Fibroblast of skin of right quadriceps (primary cell): ENCODE measurements at regions not wholly inside any gene's neighbourhood (a gene's known extent, or its start where the extent isn't known, plus 50 kb on each side); places are given as distances from the start of the nearest gene placed in this dataset.
"Not testable (repeated sequence)": the region's sequence is repeated elsewhere in the genome, so short reads cannot be mapped to it uniquely, and the experiment has no call there.

Source experiments
- DNase-seq: peaks from one replicate; pipeline ENCODE4 v3.0.0-alpha.2; 2013

DNA sequence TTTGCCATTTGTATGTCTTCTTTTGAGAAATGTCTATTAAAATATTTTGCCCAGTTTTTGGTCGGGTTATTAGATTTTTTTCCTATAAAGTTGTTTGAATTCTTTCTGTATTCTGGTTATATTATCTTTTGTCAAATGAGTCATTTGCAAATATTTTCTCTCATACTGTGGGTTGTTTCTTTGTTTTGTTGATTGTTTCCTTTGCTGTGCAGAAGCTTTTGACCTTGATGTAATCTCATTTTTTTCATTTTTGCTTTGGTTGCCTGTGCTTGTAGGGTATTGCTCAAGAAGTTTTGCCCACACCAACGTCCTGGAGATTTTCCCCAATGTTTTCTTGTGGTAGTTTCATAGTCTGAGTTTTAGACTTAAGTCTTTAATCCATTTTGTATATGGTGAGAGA is 245.7 kb downstream of the ADCYAP1 start:
- DNase-seq: no peak

DNA sequence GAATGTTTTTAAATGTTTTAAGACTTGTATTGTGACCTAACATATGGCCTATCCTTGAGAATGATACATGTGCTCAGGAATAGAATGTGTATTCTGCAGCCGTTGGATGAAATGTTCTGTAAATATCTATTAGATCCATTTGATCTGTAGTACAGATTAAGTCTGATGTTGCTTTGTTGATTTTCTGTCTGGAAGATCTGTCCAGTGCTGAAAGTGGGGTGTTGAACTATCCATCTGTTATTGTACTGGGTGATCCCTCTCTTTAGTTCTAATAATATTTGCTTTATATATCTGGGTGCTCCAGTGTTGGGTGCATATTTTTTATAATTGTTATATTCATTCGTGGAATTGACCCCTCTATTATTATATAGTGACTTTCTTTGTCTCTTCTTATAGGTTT is 248.3 kb downstream of the ADCYAP1 start:
- not testable (repeated sequence) for DNase-seq

DNA sequence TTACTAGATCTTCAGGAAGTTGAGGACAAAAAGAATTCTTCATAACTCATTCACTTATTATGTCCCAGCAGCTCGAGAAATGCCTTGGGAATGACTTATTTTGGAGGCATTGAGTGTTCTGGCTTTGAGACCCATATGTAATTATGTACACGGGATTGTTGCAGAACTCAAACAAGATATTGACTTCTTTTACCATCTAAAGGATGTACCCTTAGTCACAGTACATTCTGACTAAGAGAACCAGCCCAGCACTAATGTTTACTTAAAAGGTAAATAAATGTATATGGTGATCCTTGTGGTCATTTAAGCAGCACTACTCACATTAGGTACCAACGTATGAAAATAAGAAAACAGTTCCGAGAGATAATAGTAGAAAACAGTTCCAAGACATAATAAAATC is 268.9 kb downstream of the ADCYAP1 start:
- no peak for DNase-seq

DNA sequence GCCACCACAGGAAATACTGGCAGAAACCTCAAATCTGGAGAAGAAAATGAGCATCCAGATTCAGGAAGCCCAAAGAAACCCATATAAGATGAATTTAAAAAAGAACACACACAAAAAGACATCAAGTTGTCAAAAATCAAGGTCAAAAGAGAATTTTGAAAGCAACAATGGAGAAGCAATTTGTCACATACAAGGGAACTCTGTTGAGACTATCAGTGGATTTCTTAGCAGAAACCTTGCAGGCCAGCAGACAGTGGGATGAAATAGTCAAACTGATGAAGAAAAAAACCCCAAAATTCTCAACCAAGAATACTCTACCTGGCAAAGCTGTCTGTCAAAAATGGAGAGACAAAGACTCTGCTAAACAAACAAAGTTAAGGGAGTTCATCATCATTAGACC is 272.6 kb downstream of the ADCYAP1 start:
- no peak for DNase-seq

DNA sequence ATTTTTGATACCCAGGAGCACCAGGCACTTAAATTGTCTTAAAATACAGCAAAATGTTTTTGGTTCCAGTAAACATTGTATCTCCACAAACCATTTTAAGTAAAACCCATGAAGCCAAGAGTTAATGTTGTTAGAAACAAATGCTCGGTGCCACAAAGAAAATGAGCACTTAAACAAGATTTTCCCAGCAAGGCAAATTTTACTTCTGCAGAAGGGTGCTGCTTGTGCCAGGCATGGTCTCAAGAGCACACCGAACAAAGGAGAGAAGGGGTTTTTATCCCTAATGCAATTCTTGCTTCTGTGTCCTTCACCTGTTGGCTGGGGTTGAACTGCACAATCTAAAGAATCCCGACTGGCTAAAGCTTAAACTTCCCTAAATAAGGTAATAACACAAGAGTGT is 286.7 kb downstream of the ADCYAP1 start:
- no peak for DNase-seq

DNA sequence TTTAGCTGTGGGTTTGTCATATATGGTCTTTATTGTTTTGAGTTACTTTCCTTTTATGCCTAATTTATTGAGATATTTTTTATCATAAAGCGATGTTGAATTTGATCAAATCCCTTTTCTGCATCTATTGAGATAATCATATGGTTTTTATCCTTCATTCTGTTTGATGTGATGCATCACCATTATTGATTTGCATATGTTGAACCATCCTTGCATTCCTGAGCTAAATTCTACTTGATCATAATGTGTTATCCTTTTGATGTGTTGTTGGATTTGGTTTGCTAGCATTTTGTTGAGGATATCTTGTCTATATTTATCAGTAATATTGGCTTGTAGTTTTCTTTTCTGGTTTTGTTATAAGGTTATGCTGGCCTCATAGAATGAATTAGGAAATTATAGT is 308.5 kb downstream of the ADCYAP1 start:
- no peak for DNase-seq

DNA sequence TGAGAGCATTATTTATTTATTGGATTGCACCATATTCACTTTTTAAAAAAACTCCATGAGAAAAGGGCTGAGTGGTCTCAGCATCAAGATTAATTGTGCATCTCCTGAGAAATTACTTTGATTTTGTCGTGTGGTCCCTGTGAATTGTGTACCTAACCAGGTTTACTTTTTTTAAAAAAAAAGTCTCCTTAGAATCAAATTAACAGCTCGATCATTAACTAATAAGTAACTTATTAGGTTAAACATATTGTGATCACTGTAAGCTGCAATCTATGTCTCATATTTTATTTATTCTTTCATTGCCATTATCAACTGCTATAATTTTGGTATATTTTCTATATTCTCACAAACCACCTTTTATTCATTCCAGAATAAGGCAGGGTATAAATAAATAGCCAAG is 318.2 kb downstream of the ADCYAP1 start:
- no peak for DNase-seq

DNA sequence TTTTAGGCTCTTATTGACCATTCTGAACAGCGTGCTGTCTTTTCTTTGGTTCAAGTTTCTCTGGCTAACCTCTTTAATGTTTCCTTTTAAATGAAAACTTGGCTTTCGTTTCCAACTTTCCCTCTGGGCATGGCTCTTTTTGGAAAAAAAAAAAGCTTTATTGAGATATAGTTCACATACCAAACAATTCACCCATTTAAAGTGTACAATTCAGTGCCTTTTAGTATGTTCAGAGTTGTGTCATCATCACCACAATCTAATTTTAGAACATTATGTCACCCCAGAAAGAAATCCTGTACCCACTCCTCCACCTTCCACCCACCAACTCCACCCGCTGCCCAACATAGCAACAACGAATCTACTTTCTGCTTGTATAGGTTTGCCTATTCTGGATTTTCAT is 322.4 kb downstream of the ADCYAP1 start:
- no peak for DNase-seq

DNA sequence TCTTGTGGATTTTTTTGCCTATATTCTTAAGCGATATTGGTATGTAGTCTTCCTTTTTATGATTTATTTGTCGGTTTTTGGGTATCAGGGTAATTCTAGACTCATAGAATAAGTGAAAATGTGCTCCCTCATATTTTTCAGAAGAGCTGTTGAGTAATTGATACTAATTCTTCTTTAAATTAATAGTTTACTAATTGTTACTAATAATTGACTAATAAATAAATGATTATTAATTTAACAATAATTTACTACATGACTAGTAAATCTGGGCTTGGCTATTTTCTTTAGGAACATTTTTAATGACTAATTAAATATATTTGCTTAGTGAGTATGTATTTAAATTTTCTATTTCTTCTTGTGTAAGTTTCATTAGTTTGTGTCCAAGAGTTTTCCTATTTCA is 325.0 kb downstream of the ADCYAP1 start:
- DNase-seq: no peak

DNA sequence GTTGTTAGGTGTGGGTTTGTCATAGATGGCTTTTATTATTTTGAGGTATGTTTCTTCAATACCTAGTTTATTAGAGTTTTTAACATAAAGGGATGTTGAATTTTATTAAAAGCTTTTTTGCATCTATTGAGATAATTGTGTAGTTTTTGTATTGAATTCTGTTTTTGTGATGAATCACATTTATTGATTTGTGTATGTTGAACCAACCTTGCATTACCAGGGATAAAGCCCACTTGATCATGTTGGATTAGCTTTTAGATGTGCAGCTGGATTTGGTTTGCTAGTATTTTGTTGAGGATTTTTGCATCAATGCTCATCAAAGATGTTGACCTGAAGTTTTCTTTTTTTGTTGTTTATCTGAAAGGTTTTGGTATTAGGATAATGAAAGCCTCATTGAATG is 328.2 kb downstream of the ADCYAP1 start:
- DNase-seq: no peak

DNA sequence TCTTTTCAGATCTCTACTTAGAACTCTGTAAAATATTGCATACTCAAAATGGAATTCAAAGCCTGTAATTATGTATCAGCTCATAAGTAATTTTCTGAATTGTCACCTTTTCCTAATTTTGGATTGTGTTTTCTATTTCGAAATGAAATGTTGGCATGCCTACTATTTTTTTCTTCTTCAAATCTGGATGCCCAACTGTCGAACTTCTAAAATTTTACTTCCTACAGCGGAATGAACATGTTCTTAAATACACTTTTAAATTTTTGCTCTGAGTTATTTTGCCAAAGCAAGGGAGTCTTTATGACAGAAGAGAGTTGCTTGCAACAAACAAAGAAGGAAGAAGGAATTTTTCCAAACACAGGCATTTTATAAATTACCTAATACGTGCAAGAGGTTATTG is 336.0 kb downstream of the ADCYAP1 start:
- DNase-seq: no peak

DNA sequence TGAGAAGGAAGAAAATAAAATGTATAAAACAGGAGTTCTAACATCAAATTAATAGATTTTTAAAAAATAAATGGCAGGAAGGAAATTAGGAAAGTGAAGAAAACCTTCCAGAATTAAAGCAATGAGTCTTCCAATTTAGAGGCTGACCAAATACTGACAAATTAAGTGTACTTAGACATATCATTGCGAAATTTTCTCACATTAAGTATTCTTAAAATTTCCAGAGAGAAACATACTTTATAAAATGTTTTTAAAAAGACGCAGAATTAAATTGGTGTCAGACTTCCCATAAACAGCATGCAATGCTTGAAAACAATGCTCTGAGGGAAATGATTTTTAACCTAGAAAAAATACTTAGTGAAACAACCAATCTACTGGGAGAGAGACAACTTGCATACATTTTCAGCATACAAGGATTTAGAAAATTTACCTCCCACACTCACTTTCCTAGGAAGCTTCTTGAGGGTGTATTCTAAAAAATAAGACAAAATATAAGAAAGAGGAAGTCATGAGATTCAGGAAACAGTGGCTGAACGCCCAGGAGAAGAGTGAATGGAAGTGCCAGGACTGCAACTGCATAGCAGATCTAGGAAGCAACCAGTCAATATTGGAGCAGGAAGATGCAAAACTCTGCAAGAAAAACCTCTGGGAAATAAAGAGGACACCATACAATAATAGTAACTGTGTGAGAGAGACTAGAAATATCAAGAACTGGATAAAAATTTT is 339.9 kb downstream of the ADCYAP1 start:
- no peak for DNase-seq

DNA sequence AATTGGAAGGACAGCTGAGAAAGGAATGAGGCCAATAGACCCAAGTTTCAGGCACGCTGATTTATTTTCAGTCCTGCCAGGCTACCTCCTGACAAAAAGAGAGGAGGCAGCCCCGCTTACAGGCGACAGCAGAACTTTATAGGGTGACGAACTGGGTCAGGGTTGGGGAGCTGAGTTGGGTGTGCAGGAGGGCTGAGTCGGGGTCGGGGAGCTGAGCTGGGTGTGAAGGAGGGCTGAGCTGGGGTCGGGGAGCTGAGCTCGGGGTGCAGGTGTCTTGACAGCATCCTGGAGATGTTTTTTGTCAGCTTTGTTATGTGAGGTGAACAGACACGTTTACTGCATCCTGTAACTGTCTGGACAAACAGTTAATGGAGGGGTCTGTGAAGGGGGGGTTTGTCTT is 342.2 kb downstream of the ADCYAP1 start:
- DNase-seq: no peak

DNA sequence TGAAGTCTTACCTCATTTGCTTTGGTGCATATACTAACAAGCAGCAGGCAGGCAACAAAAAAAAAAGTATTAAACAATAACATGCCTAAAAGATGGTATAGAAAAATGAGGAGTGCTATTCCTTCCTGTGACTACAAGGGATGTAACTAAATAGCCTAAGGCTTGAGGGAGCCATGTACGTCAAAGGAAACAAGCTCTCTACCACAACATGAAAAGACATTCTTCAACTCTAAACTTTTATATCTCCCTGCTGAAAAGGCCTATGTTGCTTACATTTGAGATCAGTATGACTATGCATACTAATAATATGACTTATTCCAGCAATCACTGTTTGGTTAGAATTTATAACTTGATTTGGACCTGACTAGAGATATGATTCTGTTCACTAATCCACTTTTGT is 347.9 kb downstream of the ADCYAP1 start:
- DNase-seq: no peak

DNA sequence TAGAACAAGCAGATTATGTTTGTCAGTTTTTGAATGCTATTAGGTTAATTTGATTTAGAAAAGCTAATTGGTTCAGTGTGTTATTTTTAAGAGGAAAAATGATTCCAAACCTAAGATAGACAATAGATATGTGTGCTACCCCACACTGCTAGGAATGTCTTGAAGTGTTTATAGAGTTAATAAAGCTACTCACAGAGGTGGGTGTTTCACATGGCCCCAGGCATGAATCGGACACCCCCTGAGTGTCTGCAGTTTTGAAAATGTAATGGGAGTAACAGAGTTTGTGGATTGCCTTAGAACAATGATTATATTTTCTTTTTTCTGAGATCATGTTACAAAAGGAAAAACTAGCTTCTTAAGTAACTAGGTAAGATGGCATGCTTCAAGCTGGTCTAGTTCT is 348.3 kb downstream of the ADCYAP1 start:
- no peak for DNase-seq

DNA sequence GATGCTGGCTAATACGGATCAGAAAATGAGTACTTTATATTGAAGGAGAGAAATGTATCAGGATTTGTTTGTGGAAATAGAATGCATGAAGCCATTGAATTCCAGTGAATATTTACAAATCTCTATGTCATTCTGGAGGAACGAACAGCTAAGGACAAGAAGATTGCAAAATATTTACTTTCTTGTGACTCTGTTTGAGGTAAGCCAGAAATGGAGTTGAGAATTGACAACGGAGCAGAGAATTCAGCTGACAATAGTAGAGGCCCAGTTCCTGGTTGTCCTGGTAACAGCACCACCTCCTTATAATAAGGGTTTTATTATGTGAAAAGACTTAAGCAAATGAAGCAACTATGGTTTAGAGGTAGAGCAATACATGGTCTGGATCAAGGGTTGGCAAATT is 349.2 kb downstream of the ADCYAP1 start:
- no peak for DNase-seq

DNA sequence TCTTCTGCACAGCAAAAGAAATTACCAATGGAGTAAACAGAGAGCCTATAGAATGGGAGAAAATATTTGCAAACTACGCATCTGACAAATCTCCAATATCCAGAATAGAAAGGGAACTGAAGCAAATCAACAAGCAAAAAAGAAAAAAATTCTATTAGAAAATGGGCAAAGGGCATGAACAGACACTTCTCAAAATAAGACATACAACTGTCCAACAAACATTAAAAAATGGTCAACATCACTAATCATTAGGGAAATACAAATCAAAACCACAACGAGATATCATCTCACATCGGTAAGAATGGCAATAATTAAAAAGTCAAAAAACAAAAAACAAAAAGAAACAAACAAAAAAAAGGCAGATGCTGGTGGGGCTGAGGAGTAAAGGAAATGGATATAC is 356.4 kb downstream of the ADCYAP1 start:
- DNase-seq: no peak

DNA sequence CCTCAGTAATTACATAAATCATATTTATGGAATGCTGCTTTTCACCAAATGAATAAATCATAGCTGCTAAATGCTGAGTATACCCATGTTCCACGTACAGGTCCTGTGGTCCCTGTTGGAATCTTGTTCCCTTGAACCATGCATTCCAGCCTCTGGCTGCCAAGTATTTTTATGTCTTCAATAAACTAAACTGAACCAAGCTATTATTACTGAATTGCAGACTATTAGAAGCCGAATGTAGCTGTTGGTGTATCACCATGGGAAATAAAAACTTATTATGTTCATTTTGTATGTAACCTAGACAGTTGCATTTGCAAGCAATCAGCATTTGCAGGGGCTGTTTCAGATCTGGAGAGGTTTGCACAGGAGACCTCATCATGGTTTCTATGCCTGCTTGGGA is 362.4 kb downstream of the ADCYAP1 start:
- DNase-seq: no peak

DNA sequence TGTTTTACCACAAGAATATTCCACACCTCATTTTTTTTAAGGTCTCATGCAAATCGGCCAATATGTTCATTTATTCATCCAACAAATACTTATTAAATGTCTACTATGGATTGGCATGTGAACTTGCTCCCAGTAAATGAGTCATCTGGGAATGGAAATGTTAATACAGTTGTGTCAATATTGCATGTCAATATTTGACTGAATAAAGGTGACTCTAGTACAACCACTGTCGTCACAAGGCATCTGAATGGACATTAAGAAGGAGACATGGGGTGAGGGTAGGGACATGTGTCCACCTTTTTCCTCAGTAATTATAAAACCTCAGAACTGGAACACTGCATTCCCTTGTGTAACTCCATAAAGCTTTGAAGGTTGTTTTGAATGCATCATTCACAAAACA is 365.4 kb downstream of the ADCYAP1 start:
- DNase-seq: no peak

DNA sequence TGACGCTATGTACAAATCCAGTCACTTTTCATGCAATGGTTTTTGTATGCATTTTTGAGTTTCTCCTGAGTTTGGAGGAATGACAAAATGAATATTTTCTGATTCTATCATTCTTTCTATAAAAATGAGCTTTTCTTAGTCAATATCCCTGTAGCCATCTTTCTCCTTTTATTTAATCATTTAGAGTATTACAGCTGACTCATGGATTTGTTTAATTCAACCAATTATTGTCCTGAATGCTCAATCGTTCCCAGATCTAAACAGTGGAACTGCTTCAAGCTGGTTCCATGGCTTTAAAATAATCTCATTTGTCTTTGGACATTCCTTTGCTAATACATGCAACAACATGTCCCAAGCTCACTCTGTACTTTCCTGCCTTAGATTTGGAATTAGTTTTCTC is 368.8 kb downstream of the ADCYAP1 start:
- no peak for DNase-seq

DNA sequence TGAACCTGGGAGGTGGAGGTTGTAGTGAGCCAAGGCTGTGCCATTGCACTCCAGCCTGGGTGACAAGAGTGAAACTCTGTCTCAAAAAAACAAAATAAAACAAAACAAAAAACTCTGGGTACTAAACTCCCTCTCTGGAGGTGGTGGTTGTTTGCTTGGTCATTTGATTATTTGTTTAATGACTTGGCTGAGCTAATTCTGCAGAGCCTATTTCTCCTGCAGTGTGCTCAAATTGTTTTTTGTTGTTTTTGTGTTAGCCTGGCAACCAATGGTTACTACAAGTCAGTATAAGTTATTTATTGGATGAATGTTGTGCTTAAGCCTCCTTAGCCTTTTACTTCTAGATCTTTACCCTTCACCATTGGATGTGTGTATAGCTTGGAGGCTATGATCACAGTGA is 387.5 kb downstream of the ADCYAP1 start:
- no peak for DNase-seq

DNA sequence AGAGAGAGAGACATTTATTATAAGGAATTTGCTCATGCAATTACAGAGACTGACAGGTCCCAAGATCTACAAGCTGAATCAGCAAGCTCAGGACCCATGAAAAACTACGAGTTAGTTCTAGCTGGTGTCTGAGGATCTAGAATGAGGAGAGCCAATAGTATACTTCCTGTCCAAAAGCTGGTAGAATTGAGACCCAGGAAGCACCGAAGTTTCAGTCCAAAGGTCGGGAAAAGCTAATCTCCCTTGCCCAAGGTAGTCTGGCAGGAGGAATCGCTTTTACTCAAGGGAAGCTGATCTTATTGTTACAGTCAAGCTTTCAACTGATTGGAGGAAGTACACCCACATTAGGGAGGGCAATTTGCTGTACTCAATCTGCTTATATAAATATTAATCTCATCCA is 389.6 kb downstream of the ADCYAP1 start:
- DNase-seq: no peak

DNA sequence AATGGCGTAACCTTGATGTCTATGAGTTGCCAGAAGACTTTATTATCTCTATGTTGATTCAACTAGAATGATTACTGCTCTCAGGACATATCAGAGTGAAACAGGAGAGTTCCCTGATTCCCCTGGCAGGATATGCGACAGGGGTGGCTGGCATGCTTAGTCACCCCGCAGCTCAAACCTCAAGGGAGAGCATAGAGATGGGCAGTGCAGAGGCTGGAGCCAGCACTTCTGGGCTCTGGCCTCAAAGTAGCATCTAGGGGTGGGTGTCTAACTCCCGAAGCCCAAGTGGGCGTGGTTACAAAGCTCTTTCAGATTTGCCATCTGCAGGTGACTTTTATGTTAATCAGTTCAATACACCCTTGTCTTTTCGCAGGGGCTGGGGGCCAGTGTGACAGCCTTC is 391.6 kb downstream of the ADCYAP1 start:
- no peak for DNase-seq

DNA sequence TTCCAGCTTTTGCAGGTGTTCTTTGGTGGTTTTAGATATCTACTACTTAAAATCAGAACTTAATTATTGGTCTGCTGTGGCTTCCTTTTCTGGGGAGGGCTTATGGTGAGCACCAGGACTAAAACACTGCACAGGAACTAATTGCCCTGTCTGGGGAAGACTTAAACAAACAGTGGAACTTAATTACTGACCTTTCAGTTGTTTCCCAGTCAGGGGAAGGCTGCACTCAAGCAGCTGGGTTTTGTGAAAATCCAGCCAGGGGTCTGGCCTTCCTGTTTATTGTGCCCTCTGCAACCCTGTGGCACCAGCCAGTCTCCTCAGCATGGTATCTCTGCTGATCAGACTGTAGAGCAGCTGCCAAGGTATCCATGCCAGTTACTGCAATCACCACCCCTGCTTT is 398.2 kb downstream of the ADCYAP1 start:
- DNase-seq: no peak

DNA sequence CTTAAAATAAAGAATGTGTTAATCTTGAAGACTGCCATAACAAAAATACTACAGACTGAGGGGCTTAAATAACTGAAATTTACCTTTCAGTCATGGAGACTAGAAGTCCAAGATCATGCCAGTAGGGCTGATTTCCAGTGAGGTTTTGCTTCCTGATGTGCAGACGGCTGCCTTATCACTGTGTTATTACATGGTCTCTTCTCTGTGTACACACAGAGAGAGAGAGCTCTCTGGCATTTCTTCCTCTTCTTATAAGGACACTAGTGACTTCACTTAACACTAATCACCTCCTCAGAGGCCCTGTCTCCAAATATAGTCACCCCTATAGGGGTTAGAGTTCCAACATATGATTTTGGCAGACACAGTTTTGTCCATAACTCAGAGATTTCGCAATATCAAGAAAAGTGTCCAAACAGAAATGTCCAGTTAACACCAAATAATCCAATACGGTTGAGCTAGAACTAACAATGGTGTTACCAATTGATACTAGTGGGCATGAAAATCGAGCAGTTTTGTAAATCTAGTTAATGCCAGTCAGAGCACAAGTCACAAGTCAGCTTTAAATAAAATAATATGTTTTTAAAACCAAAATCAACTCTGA is 399.8 kb downstream of the ADCYAP1 start:
- no peak for DNase-seq
